GM12878 (cell line): ENCODE measurements at regions not wholly inside any gene's neighbourhood (a gene's known extent, or its start where the extent isn't known, plus 50 kb on each side); places are given as distances from the start of the nearest gene placed in this dataset.
"Not testable (repeated sequence)": the region's sequence is repeated elsewhere in the genome, so short reads cannot be mapped to it uniquely, and the experiment has no call there.

ENCODE experiments used
- ATAC-seq: fragments of 200-7000 bp; cut with Tn5 transposase; 3 replicates; pipeline ENCODE4 v1.9.1; 2020; ENCODE audit warnings: mild to moderate bottlenecking, moderate library complexity
- BruUV-seq: library from RNA; stranded (reverse); fragments of 400-500 nt; replicated peaks from 2 replicates; lab custom pipeline; 2021; lab: Mats Ljungman, UMichigan
- CTCF ChIA-PET: fragments of 300-600 bp; sonication (Branson Sonifier 250); formaldehyde crosslinking; extraction: SDS; loops from one replicate; lab custom pipeline; 2021; ENCODE audit warnings: inconsistent platforms; lab: Yijun Ruan, JAX
- POLR2A ChIA-PET: fragments of 350-600 bp; formaldehyde crosslinking; extraction: SDS; loops from one replicate; lab custom pipeline; 2021; ENCODE audit warnings: inconsistent platforms; lab: Charles Lee
- RAD21 ChIA-PET: fragments of 300-600 bp; sonication (Branson Sonifier 250); formaldehyde crosslinking; loops from one replicate; lab custom pipeline; 2023; ENCODE audit warnings: antibody characterized with exemption; ENCODE audit not compliant: unreplicated experiment; lab: Charles Lee
- SMC1A ChIA-PET: fragments of 300-600 bp; sonication (Branson Sonifier 250); formaldehyde crosslinking; loops from one replicate; lab custom pipeline; 2023; ENCODE audit not compliant: unreplicated experiment, uncharacterized antibody; lab: Charles Lee
- DNase-seq: peaks from one replicate; pipeline ENCODE4 v3.0.0-alpha.2; 2011; ENCODE audit warnings: low read depth, low spot score
- FAIRE-seq: peaks from 3 replicates; lab custom pipeline; 2011; peaks lifted over from hg19 to GRCh38; lab: Jason Lieb, UNC
- H2AFZ ChIP-seq: 2 replicates; pipeline ENCODE4 v1.6.0; 2011; ENCODE audit warnings: low read depth, low read length, control low read depth; ENCODE audit not compliant: control insufficient read depth
- H3K27ac ChIP-seq: 2 replicates; pipeline ENCODE4 v1.5.1; 2011; ENCODE audit warnings: control low read depth; ENCODE audit not compliant: control insufficient read depth, insufficient read depth
- H3K27me3 ChIP-seq, 2 experiments: replicated peaks in 1 of 2; 2 replicates each; pipeline versions ENCODE4 v1.6.0 to v1.6.1; 2011; ENCODE audit warnings: low read length in 1 of 2; ENCODE audit not compliant: control insufficient read depth in 2 of 2, insufficient read depth in 2 of 2
- H3K36me3 ChIP-seq, 2 experiments: 2 replicates each; pipeline ENCODE4 v1.5.1; 2011; ENCODE audit warnings: low read length in 1 of 2; ENCODE audit not compliant: control insufficient read depth in 2 of 2, insufficient read depth in 2 of 2
- H3K4me1 ChIP-seq: 2 replicates; pipeline ENCODE4 v1.6.1; 2011; ENCODE audit warnings: mild to moderate bottlenecking, low read length, moderate library complexity, mixed read lengths; ENCODE audit not compliant: control insufficient read depth, insufficient read depth
- H3K4me2 ChIP-seq: 2 replicates; pipeline ENCODE4 v1.6.0; 2011; ENCODE audit warnings: control low read depth; ENCODE audit not compliant: control insufficient read depth, insufficient read depth
- H3K4me3 ChIP-seq: fragments of 200-600 bp; sonication (generic); 2 replicates; pipeline ENCODE4 v1.5.1; 2016
- H3K79me2 ChIP-seq: 2 replicates; pipeline ENCODE4 v1.6.0; 2011; ENCODE audit warnings: low read length; ENCODE audit not compliant: control insufficient read depth, insufficient read depth
- H3K9ac ChIP-seq: 2 replicates; pipeline ENCODE4 v1.8.0; 2011; ENCODE audit warnings: low read length, control low read depth, mixed read lengths; ENCODE audit not compliant: control insufficient read depth, insufficient read depth
- H3K9me3 ChIP-seq: replicated peaks from 3 replicates; pipeline ENCODE4 v1.5.1; 2011; ENCODE audit warnings: mild to moderate bottlenecking, low read length; ENCODE audit not compliant: control insufficient read depth, insufficient read depth
- H4K20me1 ChIP-seq: 2 replicates; pipeline ENCODE4 v1.6.0; 2011; ENCODE audit not compliant: control insufficient read depth, insufficient read depth
- CEBPB ChIP-seq, 2 experiments: fragments of 150-350 bp in 1 of 2; IDR thresholded peaks; 2 replicates each; pipeline ENCODE4 v1.6.1; 2012 to 2014; ENCODE audit warnings: low read depth in 2 of 2, low read length in 2 of 2, borderline replicate concordance in 1 of 2, inconsistent platforms in 1 of 2
- EED ChIP-seq: sonication (generic); IDR thresholded peaks from 2 replicates; pipeline ENCODE4 v1.6.1; 2016; ENCODE audit warnings: antibody characterized with exemption, low read depth
- MYB ChIP-seq: fragments of 150-350 bp; IDR thresholded peaks from 2 replicates; pipeline ENCODE4 v1.6.1; 2014; ENCODE audit warnings: mild to moderate bottlenecking, low read depth, low read length, borderline replicate concordance
- NKRF ChIP-seq: fragments of 450-650 bp; conservative IDR thresholded peaks from 2 replicates; pipeline ENCODE4 v1.6.1; 2017; ENCODE audit warnings: mild to moderate bottlenecking, moderate library complexity
- POLR2AphosphoS2 ChIP-seq: IDR thresholded peaks from 2 replicates; pipeline ENCODE4 v1.6.1; 2011; ENCODE audit warnings: low read depth, mild to moderate bottlenecking, low read length, improper control_type of control experiment, moderate library complexity
- RUNX3 ChIP-seq: IDR thresholded peaks from 2 replicates; pipeline ENCODE4 v1.6.1; 2012; ENCODE audit warnings: low read length, inconsistent platforms
- TCF7 ChIP-seq: IDR thresholded peaks from 2 replicates; pipeline ENCODE4 v1.6.1; 2014; ENCODE audit warnings: antibody characterized with exemption, borderline replicate concordance
- ZBED1 ChIP-seq: IDR thresholded peaks from 2 replicates; pipeline ENCODE4 v1.6.1; 2016; ENCODE audit warnings: borderline replicate concordance
- ZNF687 ChIP-seq: fragments of 450-650 bp; IDR thresholded peaks from 2 replicates; pipeline ENCODE4 v1.6.1; 2017; ENCODE audit warnings: mild to moderate bottlenecking, moderate library complexity
- WGBS: methylation state at CpG from one replicate; pipeline ENCODE4 v1.1.6; 2016; ENCODE audit warnings: low lambda C conversion rate; ENCODE audit not compliant: insufficient replicate concordance, insufficient coverage; ENCODE audit errors: missing lambda C conversion rate; 5-methylcytosine and 5-hydroxymethylcytosine counted together
- in situ Hi-C: fragments of 300-500 bp; cut with MboI; formaldehyde crosslinking; loops from 9 replicates; pipeline ENCODE4 v1.14.3; 2018; ENCODE audit warnings: mixed read lengths
- intact Hi-C: fragments of 100-400 bp; cut with micrococcal nuclease; formaldehyde crosslinking; loops from one replicate; pipeline ENCODE4 v1.14.2; 2022; ENCODE audit not compliant: unreplicated experiment

- no peak for TF ChIP-seq ZNF687
- no peak for TF ChIP-seq RUNX3
- TF ChIP-seq NKRF, result no peak
- no peak for TF ChIP-seq MYB
- no peak for TF ChIP-seq ZBED1
- TF ChIP-seq POLR2AphosphoS2, result no peak
- TF ChIP-seq CEBPB (IDR thresholded peaks at IDR 0.05; ENCODE audit: borderline replicate concordance in 1 of 2, low read depth in 2 of 2, low read length in 2 of 2), result no peak
- TF ChIP-seq TCF7, result no peak
- no peak for TF ChIP-seq EED
Measured at GRCh38 chr9:91017245-91017644, 215.6 kb downstream of the SYK start (continued).

- 48% methylated on average over 1 of the region's 1 CpG for WGBS
- FAIRE-seq, result not testable (repeated sequence)
Measured at GRCh38 chr9:91019871-91020270, 218.3 kb downstream of the SYK start.

GRCh38 chr9:91021656-91022055 lies 220.0 kb downstream of the SYK start:
- H3K4me1 ChIP-seq, H3K4me3 ChIP-seq, H3K9ac ChIP-seq, BruUV-seq, DNase-seq, H2AFZ ChIP-seq, H3K27me3 ChIP-seq, CTCF ChIA-PET, RAD21 ChIA-PET, H3K27ac ChIP-seq, ATAC-seq, SMC1A ChIA-PET, intact Hi-C loops, POLR2A ChIA-PET, H3K36me3 ChIP-seq, H4K20me1 ChIP-seq, H3K79me2 ChIP-seq, H3K9me3 ChIP-seq, in situ Hi-C loops, H3K4me2 ChIP-seq, FAIRE-seq: not testable (repeated sequence)

More at GRCh38 chr9:91019871-91020270, 218.3 kb downstream of the SYK start:
- intact Hi-C loops, H3K27me3 ChIP-seq, SMC1A ChIA-PET, H3K36me3 ChIP-seq, H3K79me2 ChIP-seq, POLR2A ChIA-PET, RAD21 ChIA-PET, H3K4me3 ChIP-seq, H3K4me1 ChIP-seq, DNase-seq, in situ Hi-C loops, H3K4me2 ChIP-seq, H3K9ac ChIP-seq, H3K9me3 ChIP-seq, ATAC-seq, H3K27ac ChIP-seq, H2AFZ ChIP-seq, H4K20me1 ChIP-seq, BruUV-seq, CTCF ChIA-PET: not testable (repeated sequence)
